ENCODE measurements at regions not wholly inside any gene's neighbourhood (a gene's known extent, or its start where the extent isn't known, plus 50 kb on each side); places are given as distances from the start of the nearest gene placed in this dataset.
A peak's percentile ranks its signal among the peaks of the same experiment; 100 is the strongest.

- DNase-seq = no peak
Measured at GRCh38 chr4:159041054-159042034, 61.5 kb upstream of the RAPGEF2 start.

GRCh38 chr4:159042097-159042605, 60.7 kb upstream of the RAPGEF2 start:
- DNase-seq = peak; percentile 11

GRCh38 chr4:159042868-159043267, 60.0 kb upstream of the RAPGEF2 start:
- no peak for DNase-seq

GRCh38 chr4:159043861-159044260, 59.0 kb upstream of the RAPGEF2 start:
- no peak for DNase-seq

GRCh38 chr4:159045321-159045720, 57.6 kb upstream of the RAPGEF2 start:
- DNase-seq = no peak

GRCh38 chr4:159046683-159047082, 56.2 kb upstream of the RAPGEF2 start:
- no peak for DNase-seq

GRCh38 chr4:159047478-159048165, 55.3 kb upstream of the RAPGEF2 start:
- DNase-seq = no peak

GRCh38 chr4:159048166-159048886, 54.6 kb upstream of the RAPGEF2 start:
- DNase-seq = peak; percentile 21

GRCh38 chr4:159049780-159050375, 53.0 kb upstream of the RAPGEF2 start:
- DNase-seq = no peak

- DNase-seq = no peak
Measured at GRCh38 chr4:159051245-159052071, 51.4 kb upstream of the RAPGEF2 start.

- no peak for DNase-seq
Measured at GRCh38 chr4:159052315-159052714, 50.6 kb upstream of the RAPGEF2 start.

All from DMS79 treated with DMSO at 0.1 percent for 48 hours (cell line).